WTC11 (cell line): ENCODE measurements at regions not wholly inside any gene's neighbourhood (a gene's known extent, or its start where the extent isn't known, plus 50 kb on each side); places are given as distances from the start of the nearest gene placed in this dataset.

Experiments
- FOXP4 ChIP-seq: sonication (generic); formaldehyde crosslinking; IDR thresholded peaks from 2 replicates; pipeline ENCODE4 v1.8.0; 2022; ENCODE audit warnings: mild to moderate bottlenecking, missing genetic modification reagents
- JUN ChIP-seq: sonication (generic); formaldehyde crosslinking; IDR thresholded peaks from 2 replicates; pipeline ENCODE4 v1.8.0; 2023; ENCODE audit warnings: mild to moderate bottlenecking, missing genetic modification reagents
- NFYB ChIP-seq: sonication (generic); formaldehyde crosslinking; conservative IDR thresholded peaks from 2 replicates; pipeline ENCODE4 v1.8.0; 2022; ENCODE audit warnings: low read depth, missing genetic modification reagents
- RORB ChIP-seq: fragments of 250-450 bp; sonication (Bioruptor Pico); IDR thresholded peaks from 2 replicates; pipeline ENCODE4 v1.9.0; 2021; ENCODE audit warnings: mild to moderate bottlenecking
- ZNF317 ChIP-seq: sonication (generic); formaldehyde crosslinking; IDR thresholded peaks from 2 replicates; pipeline ENCODE4 v1.8.1; 2023; ENCODE audit warnings: low read depth, mild to moderate bottlenecking, moderate library complexity, missing genetic modification reagents, borderline replicate concordance
- TF ChIP-seq, protein P1 (sequence below): fragments of 200-600 bp; IDR thresholded peaks from 2 replicates; pipeline ENCODE4 v1.8.0; 2022; ENCODE audit warnings: antibody characterized with exemption
- TF ChIP-seq, protein P2 (sequence below): sonication (generic); formaldehyde crosslinking; conservative IDR thresholded peaks from 2 replicates; pipeline ENCODE4 v1.8.1; 2023; ENCODE audit warnings: mild to moderate bottlenecking, low read depth, missing genetic modification reagents, moderate library complexity
- TF ChIP-seq, protein P3 (sequence below): sonication (generic); formaldehyde crosslinking; IDR thresholded peaks from 2 replicates; pipeline ENCODE4 v1.8.1; 2023; ENCODE audit warnings: mild to moderate bottlenecking, missing genetic modification reagents

DNA sequence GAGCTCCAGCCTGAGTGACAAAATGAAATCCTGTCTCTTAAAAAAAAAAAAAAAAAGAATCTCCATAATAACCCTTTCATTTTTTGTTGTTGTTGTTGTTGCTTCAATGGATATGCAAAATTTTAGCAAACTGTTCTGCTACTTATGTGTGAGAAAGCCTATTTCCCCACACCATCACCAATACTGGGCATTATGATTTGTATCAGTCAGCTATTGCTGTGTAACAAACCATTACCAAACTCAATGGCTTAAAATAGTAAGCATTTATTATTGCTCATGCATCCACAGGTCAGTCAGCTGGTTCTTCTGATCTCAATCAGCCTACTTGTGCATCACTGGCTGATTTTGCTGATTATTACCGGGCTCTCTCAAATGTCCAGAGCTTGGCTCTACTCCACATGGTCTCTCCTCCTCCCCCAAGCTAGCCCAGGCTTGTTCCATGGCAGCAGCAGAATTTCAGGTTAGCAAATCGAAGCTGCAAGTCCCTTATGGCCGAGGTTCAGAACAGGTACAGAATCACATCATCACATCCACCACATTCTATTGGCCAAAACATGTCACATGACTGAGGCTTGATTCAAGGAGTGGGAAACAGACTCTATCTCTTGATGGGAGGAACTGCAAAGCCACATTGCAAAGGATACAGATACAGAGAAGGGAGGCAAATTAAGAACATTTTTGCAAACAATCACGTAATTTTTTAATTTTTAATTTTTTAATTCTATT is 135.1 kb downstream of the MN1 start:
- no peak for TF ChIP-seq ZNF317 (CRISPR knock-in tag)
- TF ChIP-seq, protein P1, sequence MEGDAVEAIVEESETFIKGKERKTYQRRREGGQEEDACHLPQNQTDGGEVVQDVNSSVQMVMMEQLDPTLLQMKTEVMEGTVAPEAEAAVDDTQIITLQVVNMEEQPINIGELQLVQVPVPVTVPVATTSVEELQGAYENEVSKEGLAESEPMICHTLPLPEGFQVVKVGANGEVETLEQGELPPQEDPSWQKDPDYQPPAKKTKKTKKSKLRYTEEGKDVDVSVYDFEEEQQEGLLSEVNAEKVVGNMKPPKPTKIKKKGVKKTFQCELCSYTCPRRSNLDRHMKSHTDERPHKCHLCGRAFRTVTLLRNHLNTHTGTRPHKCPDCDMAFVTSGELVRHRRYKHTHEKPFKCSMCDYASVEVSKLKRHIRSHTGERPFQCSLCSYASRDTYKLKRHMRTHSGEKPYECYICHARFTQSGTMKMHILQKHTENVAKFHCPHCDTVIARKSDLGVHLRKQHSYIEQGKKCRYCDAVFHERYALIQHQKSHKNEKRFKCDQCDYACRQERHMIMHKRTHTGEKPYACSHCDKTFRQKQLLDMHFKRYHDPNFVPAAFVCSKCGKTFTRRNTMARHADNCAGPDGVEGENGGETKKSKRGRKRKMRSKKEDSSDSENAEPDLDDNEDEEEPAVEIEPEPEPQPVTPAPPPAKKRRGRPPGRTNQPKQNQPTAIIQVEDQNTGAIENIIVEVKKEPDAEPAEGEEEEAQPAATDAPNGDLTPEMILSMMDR, result no peak
- peak; percentile 34; the same call in 1 of the 2 replicates for TF ChIP-seq NFYB
- TF ChIP-seq, protein P2, sequence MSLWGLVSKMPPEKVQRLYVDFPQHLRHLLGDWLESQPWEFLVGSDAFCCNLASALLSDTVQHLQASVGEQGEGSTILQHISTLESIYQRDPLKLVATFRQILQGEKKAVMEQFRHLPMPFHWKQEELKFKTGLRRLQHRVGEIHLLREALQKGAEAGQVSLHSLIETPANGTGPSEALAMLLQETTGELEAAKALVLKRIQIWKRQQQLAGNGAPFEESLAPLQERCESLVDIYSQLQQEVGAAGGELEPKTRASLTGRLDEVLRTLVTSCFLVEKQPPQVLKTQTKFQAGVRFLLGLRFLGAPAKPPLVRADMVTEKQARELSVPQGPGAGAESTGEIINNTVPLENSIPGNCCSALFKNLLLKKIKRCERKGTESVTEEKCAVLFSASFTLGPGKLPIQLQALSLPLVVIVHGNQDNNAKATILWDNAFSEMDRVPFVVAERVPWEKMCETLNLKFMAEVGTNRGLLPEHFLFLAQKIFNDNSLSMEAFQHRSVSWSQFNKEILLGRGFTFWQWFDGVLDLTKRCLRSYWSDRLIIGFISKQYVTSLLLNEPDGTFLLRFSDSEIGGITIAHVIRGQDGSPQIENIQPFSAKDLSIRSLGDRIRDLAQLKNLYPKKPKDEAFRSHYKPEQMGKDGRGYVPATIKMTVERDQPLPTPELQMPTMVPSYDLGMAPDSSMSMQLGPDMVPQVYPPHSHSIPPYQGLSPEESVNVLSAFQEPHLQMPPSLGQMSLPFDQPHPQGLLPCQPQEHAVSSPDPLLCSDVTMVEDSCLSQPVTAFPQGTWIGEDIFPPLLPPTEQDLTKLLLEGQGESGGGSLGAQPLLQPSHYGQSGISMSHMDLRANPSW (CRISPR knock-in tag), result no peak
- no peak for TF ChIP-seq JUN
- no peak for TF ChIP-seq FOXP4 (CRISPR knock-in tag)
- TF ChIP-seq RORB, result no peak
- TF ChIP-seq, protein P3, sequence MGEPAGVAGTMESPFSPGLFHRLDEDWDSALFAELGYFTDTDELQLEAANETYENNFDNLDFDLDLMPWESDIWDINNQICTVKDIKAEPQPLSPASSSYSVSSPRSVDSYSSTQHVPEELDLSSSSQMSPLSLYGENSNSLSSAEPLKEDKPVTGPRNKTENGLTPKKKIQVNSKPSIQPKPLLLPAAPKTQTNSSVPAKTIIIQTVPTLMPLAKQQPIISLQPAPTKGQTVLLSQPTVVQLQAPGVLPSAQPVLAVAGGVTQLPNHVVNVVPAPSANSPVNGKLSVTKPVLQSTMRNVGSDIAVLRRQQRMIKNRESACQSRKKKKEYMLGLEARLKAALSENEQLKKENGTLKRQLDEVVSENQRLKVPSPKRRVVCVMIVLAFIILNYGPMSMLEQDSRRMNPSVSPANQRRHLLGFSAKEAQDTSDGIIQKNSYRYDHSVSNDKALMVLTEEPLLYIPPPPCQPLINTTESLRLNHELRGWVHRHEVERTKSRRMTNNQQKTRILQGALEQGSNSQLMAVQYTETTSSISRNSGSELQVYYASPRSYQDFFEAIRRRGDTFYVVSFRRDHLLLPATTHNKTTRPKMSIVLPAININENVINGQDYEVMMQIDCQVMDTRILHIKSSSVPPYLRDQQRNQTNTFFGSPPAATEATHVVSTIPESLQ, result no peak
